LNCAP (cell line): ENCODE measurements at regions not wholly inside any gene's neighbourhood (a gene's known extent, or its start where the extent isn't known, plus 50 kb on each side); places are given as distances from the start of the nearest gene placed in this dataset.

Experiments
- TF ChIP-seq, protein P1 (sequence below): fragments of 450-650 bp; IDR thresholded peaks from 2 replicates; pipeline ENCODE4 v1.5.1; 2017; ENCODE audit warnings: mild to moderate bottlenecking

DNA sequence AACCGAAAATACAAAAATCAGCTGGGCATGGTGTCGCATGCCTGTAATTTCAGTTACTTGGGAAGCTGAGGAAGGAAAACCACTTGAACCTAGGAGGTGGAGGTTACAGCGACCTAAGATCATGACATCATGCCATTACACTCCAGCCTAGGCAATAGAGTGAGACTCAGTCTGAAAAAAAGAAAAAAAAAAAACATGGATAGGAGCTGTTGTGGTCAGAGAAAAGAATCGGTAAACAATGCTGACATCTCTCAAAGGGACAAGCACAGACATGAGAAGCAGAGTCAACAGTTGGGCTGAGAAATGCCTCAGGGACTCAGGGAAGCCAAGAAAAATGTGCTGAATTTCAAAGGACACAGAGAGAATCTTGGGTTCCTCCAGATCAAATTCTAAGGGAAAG lies 236.9 kb upstream of the USP9Y start:
- TF ChIP-seq, protein P1, sequence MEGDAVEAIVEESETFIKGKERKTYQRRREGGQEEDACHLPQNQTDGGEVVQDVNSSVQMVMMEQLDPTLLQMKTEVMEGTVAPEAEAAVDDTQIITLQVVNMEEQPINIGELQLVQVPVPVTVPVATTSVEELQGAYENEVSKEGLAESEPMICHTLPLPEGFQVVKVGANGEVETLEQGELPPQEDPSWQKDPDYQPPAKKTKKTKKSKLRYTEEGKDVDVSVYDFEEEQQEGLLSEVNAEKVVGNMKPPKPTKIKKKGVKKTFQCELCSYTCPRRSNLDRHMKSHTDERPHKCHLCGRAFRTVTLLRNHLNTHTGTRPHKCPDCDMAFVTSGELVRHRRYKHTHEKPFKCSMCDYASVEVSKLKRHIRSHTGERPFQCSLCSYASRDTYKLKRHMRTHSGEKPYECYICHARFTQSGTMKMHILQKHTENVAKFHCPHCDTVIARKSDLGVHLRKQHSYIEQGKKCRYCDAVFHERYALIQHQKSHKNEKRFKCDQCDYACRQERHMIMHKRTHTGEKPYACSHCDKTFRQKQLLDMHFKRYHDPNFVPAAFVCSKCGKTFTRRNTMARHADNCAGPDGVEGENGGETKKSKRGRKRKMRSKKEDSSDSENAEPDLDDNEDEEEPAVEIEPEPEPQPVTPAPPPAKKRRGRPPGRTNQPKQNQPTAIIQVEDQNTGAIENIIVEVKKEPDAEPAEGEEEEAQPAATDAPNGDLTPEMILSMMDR: no peak

DNA sequence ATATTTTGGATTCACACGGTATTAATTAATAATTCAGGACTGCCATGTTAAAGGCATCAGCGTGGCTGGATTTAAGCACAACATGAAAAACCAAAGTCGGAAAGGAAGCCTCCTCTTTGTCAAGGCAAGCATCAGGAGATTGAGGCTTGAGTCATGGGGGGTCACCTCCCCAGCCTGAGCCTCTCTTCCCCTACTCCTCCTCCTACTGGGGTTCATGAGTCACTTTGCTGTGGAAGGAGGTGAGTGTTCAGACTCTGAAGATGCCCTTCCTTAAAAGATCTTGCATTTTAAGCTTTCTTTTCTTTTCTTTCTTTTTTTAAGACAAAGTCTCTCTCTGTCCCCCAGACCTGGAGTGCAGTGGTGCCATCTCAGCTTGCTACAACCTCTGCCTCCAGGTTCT lies 235.3 kb upstream of the USP9Y start:
- TF ChIP-seq, protein P1: no peak

DNA sequence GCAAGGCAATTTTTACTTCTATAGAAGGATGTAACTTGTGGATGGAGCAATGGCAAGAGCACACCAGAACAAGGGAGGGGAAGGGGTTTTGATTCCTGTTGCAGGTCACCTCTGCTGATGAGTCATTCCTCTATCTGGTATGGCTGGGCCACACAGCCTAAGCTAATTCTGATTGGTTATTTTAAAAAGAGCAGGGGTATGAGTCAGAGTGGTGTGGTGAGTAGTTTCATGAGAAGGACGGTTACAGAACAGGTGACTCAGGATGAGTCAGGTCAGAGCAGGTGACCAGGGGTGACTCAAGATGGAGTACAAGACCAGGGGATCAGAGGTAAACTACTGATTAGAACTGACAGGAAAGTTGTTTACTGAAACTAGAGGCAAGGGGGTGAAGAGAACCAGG lies 231.9 kb upstream of the USP9Y start:
- TF ChIP-seq, protein P1: no peak

DNA sequence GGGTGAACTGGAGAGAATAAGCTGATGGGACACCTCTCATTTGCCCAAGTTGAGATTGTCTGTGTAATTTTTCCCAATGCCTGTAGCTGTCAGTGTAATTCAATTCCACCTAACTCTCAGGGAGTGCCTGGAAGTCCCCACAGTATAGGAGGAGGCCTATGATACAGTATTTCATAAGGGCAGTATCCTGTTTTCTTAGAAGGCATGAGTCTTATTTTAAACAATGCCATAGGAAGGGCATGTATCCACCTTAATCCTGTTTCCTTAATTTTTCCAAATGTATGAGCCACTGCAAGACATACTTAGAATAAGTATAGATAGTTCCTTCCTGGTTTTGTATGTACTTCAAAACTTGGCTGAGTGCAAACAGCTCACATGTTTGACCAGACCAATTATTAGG lies 226.6 kb upstream of the USP9Y start:
- TF ChIP-seq, protein P1: no peak

DNA sequence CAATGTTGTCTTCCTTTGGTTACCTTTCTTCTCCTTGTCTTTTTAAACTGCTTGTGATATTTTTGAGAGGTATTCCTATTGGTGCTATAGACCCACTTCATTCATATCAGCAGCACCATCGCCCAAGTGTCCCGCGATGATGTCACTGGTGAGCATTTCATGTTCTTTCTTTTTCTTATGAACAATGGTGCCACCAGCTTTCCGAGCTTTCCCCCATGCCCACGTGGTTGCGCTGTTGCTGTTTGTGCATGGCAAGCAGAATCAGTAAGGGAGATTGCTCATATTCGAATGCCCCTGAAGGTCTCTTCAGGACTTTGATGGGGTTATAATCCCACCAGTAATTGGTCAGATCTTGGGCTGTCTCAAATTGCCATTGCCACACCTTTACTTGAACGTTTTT lies 221.6 kb upstream of the USP9Y start:
- TF ChIP-seq, protein P1: peak; percentile 46; the same call in 1 of the 2 replicates

DNA sequence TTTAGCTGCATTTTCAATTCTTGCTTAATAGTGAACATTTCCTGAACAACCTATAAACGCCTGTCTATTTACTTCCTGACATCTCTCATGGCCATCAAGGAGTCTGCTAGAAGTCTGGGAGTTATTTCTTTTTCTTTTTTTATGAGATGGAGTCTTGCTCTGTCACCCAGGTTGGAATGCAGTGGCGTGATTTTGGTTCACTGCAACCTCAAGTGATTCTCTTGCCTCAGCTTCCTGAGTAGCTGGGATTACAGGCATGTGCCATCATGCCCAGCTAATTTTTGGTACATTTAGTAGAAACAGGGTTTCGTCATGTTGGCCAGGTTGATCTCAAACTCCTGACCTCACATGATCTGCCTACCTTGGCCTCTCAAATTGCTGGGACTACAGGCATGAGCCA lies 217.6 kb upstream of the USP9Y start:
- TF ChIP-seq, protein P1: no peak

DNA sequence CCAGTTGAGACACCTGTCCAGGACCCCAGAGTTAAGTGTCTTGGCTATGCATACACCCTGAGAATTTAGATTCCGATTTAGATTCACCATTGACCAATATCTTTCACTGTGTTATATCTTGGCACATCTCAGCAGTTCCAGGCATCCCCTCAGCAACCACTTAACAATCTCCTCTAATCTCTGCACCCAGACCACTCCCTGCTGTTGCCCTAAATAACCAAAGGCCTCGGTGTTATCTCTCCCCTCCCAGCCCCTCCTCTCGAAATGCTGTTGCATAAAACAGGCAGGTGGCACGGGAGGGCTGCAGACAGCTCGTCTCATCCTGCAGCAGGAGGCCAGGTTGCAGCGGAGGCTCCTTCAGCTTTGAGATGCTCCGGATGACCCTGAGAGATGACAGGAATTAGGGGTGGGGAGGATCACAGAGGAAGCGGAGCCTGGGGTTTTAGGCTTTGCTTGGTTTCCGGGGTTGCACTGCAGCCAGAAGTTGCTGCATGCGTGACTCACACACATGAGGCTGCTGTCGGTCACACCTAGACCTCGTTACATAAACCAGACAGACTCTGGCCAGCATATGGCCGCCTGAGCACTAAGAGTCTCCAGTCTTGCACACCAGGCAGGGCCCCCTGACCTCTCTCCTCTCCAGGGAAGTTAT lies 210.3 kb upstream of the USP9Y start:
- TF ChIP-seq, protein P1: no peak

DNA sequence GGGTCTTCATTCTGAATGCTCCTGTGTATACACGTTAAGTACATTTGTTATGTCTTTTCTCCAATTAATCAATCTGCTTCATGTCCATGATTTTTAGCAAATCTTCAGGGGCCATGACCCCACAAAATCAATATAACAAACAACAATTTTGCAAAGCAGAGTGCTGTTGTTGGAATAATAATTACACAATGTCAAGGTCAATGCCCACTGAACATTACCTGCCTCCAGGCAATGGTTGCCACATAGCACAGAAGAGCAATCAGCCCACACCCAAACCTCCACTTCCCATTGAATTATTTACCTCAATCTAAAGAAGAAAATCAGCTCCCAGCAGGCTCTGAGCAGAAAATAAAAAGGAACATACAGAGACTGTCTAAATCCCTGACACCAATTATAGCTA lies 208.8 kb upstream of the USP9Y start:
- TF ChIP-seq, protein P1: no peak
